AG04449 (cell line): ENCODE measurements at regions not wholly inside any gene's neighbourhood (a gene's known extent, or its start where the extent isn't known, plus 50 kb on each side); places are given as distances from the start of the nearest gene placed in this dataset.
"Not testable (repeated sequence)": the region's sequence is repeated elsewhere in the genome, so short reads cannot be mapped to it uniquely, and the experiment has no call there.

Experiments
- CTCF ChIA-PET: fragments of 350-600 bp; formaldehyde crosslinking; extraction: SDS; loops from one replicate; lab custom pipeline; 2021; ENCODE audit warnings: antibody characterized with exemption; lab: Yijun Ruan, JAX
- POLR2A ChIA-PET: fragments of 400-600, 350-600 bp; formaldehyde crosslinking; extraction: SDS; loops from one replicate; lab custom pipeline; 2020; ENCODE audit warnings: antibody characterized with exemption, inconsistent platforms; lab: Yijun Ruan, JAX
- DNase-seq: peaks from one replicate; pipeline ENCODE4 v3.0.0-alpha.2; 2010; ENCODE audit warnings: low read depth, low spot score
- H3K4me3 ChIP-seq: 2 replicates; pipeline ENCODE4 v1.5.1; 2011; ENCODE audit warnings: low read depth, mild to moderate bottlenecking, control low read depth, low read length
- TF ChIP-seq, protein P1 (sequence below): IDR thresholded peaks from one replicate; pipeline ENCODE4 v1.5.1; 2011; ENCODE audit warnings: mild to moderate bottlenecking, moderate library complexity, low read length, control low read depth, inconsistent platforms; ENCODE audit not compliant: insufficient read depth; ENCODE audit errors: missing control alignments

DNA sequence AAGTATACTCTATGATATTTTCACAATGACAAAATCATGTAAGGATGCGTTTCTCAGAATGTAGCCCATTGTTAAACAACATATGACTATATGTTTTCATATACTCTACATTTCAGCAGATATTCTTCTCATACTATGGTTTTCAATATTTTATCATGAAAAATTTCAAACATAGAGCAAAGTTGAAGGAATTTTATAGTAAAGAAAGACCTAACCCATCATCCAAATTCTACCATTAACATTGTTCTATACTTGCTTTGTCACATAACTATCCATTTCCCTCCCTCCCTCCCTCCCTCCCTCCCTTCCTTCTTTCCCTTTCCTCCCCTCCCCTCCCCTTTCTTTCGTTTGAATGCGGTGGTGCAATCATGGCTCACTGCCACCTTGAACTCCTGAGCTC lies 109.4 kb downstream of the FHIP1A start:
- POLR2A ChIA-PET, result no interaction called here
- no peak overlapping the region for H3K4me3 ChIP-seq
- CTCF ChIA-PET, result no interaction called here
- TF ChIP-seq, protein P1, sequence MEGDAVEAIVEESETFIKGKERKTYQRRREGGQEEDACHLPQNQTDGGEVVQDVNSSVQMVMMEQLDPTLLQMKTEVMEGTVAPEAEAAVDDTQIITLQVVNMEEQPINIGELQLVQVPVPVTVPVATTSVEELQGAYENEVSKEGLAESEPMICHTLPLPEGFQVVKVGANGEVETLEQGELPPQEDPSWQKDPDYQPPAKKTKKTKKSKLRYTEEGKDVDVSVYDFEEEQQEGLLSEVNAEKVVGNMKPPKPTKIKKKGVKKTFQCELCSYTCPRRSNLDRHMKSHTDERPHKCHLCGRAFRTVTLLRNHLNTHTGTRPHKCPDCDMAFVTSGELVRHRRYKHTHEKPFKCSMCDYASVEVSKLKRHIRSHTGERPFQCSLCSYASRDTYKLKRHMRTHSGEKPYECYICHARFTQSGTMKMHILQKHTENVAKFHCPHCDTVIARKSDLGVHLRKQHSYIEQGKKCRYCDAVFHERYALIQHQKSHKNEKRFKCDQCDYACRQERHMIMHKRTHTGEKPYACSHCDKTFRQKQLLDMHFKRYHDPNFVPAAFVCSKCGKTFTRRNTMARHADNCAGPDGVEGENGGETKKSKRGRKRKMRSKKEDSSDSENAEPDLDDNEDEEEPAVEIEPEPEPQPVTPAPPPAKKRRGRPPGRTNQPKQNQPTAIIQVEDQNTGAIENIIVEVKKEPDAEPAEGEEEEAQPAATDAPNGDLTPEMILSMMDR, result no peak
- no peak for DNase-seq

DNA sequence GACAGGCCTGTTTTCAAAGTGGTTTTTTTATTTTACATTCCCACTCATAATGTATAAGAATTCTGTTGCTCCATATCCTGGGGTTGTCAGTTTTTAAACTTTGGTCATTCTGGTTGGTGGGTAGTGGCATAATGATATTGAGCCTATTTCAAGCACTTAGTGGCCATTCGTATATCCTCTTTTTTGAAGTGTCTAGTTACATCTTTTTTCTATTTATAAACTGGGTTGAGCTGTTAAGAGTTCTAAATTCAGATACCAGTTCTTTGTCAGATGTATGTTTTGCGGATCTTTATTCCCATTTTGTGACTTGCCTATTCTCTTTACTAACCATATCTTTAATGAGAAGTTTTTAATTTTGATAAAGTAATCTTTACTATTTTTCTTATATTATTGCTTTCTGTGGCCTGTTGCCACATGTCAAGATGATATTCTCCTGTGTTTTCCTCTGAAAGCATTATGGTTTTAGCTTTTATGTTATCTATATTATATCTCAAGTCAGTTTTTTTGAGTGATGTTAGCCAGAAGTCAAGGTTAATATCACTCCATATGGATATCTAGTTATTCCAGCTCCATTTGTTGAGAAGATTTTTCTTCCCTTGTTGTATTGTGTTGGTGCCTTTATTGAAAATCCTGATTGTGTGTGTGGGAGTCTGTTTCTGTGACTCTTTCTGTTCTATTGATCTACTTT lies 110.9 kb downstream of the FHIP1A start:
- TF ChIP-seq, protein P1, result no peak
- CTCF ChIA-PET, result interaction anchor here (0.8 kb wide), 1 partner anchor 9 kb away, joined by 5 read pairs; no protein-coding TSS in a partner anchor
- H3K4me3 ChIP-seq, result no peak overlapping the region
- no peak for DNase-seq
- POLR2A ChIA-PET, result interaction anchor here (0.5 kb wide), 1 partner anchor 14 kb away, joined by 3 read pairs; no protein-coding TSS in a partner anchor

DNA sequence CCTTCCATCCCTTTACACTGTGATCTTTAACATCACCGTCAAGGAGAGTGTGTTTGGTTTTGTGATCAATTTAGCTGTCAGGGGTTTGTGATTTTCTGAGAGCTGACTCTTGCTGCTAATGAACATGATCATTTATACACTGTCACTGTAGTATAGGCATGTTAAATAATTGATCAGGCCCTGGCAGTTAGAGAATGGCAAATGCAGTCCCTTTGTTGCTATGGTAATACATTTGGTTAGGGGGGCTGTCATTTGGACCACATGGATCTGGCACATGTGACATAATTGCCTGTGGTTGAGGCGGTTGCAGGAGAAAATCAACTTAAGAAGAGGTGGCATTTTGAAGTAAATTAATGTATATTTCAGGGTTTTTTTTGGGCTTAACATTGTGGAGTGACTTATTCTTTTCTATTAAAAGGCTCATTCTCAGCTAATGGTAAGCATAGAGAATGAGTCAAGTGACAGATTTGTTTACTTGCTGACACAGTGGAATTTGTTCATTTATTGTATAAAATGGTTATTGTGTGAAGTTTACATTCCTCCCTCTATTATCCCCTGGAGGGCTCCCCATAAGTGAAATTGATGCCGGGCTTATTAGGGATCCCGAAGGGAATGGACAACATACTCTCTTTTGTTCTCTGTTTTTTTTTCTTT lies 114.0 kb downstream of the FHIP1A start:
- ChIA-PET POLR2A (no interaction called here), CTCF (interaction anchor here (0.7 to 1.3 kb wide), 3 partner anchors 8 to 39 kb away, joined by 3 to 4 read pairs (median 3); no protein-coding TSS in a partner anchor)

DNA sequence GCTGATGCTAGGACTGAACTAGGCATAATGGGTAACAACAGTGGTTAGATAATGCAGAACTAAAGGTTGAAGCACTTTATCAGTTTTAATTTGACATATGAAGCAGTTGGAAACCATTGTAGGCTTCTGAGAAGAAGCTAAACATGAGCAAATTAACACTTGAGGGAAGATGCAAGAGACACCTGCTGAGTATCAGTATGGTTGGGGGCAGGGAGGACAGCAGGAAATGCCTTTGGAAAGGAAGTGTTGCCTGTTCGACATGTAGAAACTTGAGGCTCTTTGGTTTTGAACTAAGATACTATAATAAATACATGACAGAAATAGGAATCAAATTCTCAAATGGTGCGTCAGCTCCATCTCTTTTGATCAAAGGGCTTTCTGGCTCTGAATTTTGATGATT lies 115.6 kb downstream of the FHIP1A start:
- ChIA-PET CTCF (no interaction called here), POLR2A (no interaction called here)
- TF ChIP-seq, protein P1, result no peak
- no peak for DNase-seq
- H3K4me3 ChIP-seq, result no peak overlapping the region

More for the DNA sequence above, 114.0 kb downstream of the FHIP1A start:
- no peak for DNase-seq
- TF ChIP-seq, protein P1, result no peak
- H3K4me3 ChIP-seq, result no peak overlapping the region

DNA sequence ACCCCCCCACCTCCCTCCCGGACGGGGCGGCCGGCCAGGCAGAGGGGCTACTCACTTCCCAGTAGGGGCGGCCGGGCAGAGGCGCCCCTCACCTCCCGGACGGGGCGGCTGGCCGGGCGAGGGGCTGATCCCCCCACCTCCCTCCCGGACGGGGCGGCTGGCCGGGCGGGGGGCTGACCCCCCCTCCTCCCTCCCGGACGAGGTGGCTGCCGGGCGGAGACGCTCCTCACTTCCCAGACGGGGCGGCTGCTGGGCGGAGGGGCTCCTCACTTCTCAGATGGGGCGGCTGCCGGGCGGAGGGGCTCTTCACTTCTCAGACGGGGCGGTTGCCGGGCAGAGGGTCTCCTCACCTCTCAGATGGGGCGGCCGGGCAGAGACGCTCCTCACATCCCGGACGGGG lies 117.5 kb downstream of the FHIP1A start:
- CTCF ChIA-PET, DNase-seq, H3K4me3 ChIP-seq, POLR2A ChIA-PET: not testable (repeated sequence)

DNA sequence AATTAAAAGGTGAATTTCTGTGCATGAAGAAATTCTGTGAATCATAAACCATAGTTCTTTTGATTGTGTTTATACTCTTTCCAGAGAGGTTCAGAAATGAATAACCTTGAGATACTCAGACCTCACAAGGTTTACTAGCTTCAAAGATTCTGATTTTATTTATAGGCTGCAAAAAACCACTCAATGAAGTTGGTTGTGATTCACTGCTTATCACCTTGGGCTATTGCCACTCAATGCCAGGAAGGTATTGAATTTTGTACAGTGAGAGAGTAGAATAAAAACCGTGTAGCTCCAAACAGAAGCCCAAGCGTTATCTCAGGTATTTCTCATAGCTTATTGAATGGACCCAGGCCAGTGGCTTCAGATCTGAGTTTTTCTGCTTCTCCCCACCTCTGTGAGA lies 118.7 kb downstream of the FHIP1A start:
- DNase-seq, result no peak
- ChIA-PET CTCF (interaction anchor here (0.9 kb wide), 1 partner anchor 10 kb away, joined by 3 read pairs; no protein-coding TSS in a partner anchor), POLR2A (no interaction called here)
- no peak overlapping the region for H3K4me3 ChIP-seq
- TF ChIP-seq, protein P1, result no peak
